ENCODE measurements at regions not wholly inside any gene's neighbourhood (a gene's known extent, or its start where the extent isn't known, plus 50 kb on each side); places are given as distances from the start of the nearest gene placed in this dataset.
"Not testable (repeated sequence)": the region's sequence is repeated elsewhere in the genome, so short reads cannot be mapped to it uniquely, and the experiment has no call there.

DNA sequence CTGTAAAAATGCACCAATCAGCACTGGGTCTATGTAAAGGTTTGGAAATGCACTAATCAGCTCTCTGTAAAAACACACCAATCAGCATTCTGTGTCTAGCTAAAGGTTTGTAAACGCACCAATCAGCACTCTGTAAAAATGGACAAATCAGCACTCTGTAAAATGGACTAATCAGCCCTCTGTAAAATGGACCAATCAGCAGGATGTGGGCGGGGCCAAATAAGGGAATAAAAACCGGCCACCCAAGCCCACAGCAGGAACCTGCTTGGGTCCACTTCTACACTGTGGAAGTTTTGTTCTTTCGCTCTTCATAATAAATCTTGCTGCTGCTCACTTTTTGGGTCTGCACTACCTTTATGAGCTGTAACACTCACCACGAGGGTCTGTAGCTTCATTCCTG is 101.0 kb downstream of the SMC2 start:
- not testable (repeated sequence) for DNase-seq (ENCODE audit: low read depth); H3K4me3 ChIP-seq (replicated peaks; ENCODE audit: low read depth, low read length)

- no peak overlapping the region for H3K4me3 ChIP-seq (replicated peaks; ENCODE audit: low read depth, low read length)
- TF ChIP-seq, protein P1, sequence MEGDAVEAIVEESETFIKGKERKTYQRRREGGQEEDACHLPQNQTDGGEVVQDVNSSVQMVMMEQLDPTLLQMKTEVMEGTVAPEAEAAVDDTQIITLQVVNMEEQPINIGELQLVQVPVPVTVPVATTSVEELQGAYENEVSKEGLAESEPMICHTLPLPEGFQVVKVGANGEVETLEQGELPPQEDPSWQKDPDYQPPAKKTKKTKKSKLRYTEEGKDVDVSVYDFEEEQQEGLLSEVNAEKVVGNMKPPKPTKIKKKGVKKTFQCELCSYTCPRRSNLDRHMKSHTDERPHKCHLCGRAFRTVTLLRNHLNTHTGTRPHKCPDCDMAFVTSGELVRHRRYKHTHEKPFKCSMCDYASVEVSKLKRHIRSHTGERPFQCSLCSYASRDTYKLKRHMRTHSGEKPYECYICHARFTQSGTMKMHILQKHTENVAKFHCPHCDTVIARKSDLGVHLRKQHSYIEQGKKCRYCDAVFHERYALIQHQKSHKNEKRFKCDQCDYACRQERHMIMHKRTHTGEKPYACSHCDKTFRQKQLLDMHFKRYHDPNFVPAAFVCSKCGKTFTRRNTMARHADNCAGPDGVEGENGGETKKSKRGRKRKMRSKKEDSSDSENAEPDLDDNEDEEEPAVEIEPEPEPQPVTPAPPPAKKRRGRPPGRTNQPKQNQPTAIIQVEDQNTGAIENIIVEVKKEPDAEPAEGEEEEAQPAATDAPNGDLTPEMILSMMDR (IDR thresholded peaks at IDR 0.05; ENCODE audit: low read length, missing control alignments) = no peak
- no peak for DNase-seq (ENCODE audit: low read depth)
These were observed 106.4 kb downstream of the SMC2 start for GRCh38 chr9:104200456-104200994.

GRCh38 chr9:104206766-104207165 is 112.7 kb downstream of the SMC2 start:
- TF ChIP-seq, protein P1 (IDR thresholded peaks at IDR 0.05; ENCODE audit: low read length, missing control alignments) = no peak
- no peak overlapping the region for H3K4me3 ChIP-seq (replicated peaks; ENCODE audit: low read depth, low read length)
- no peak for DNase-seq (ENCODE audit: low read depth)

GRCh38 chr9:104209387-104209786 is 115.3 kb downstream of the SMC2 start:
- DNase-seq (ENCODE audit: low read depth) = no peak
- TF ChIP-seq, protein P1 (IDR thresholded peaks at IDR 0.05; ENCODE audit: low read length, missing control alignments) = no peak
- no peak overlapping the region for H3K4me3 ChIP-seq (replicated peaks; ENCODE audit: low read depth, low read length)

DNA sequence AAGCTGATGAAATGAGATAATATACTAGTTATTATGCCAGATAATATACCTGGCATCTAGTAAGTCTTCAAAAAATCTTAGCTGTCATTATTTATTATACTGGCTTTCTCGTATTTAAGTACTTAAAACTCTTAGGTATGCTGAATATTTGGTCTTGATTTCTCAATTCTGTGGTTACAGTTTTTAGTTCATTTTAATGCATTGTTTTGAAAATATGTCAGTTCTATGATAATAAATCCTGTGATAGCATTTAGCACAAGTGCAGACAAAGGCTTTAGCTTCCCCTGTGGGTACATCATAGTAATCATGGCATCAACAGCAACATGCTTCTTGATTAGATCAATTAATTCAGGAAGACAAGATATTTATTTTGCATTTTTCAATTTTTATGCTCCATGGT is 133.0 kb downstream of the SMC2 start:
- DNase-seq (ENCODE audit: low read depth) = peak; percentile 54
- TF ChIP-seq, protein P1 (IDR thresholded peaks at IDR 0.05; ENCODE audit: low read length, missing control alignments) = no peak
- H3K4me3 ChIP-seq (replicated peaks; ENCODE audit: low read depth, low read length) = no peak overlapping the region

GRCh38 chr9:104232781-104233341 is 138.8 kb downstream of the SMC2 start:
- DNase-seq (ENCODE audit: low read depth) = peak; percentile 81
- TF ChIP-seq, protein P1 (IDR thresholded peaks at IDR 0.05; ENCODE audit: low read length, missing control alignments) = no peak

DNA sequence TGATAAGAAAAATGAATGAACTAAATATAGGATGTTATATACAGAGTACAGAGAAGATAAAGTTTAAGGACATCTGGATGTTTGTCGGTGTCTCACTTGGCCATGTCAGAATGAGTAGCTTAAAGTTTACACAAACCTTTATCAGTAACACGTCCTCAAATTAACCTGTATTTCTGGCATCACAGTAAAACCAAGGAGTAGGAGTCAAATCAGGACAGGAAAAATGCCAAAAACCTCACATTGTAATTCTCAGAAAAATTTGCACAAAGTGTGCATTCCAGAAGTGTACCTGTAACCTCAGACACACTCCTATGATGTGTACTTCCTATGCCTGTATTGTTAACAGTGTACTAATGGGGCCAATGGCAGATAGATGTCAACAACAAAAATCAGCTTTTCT is 139.3 kb downstream of the SMC2 start:
- no peak for DNase-seq (ENCODE audit: low read depth)
- TF ChIP-seq, protein P1 (IDR thresholded peaks at IDR 0.05; ENCODE audit: low read length, missing control alignments) = no peak
- H3K4me3 ChIP-seq (replicated peaks; ENCODE audit: low read depth, low read length) = no peak overlapping the region

More at GRCh38 chr9:104232781-104233341, 138.8 kb downstream of the SMC2 start:
- H3K4me3 ChIP-seq (replicated peaks; ENCODE audit: low read depth, low read length) = no peak overlapping the region

GRCh38 chr9:104234632-104235337 is 140.7 kb downstream of the SMC2 start:
- DNase-seq (ENCODE audit: low read depth); H3K4me3 ChIP-seq (replicated peaks; ENCODE audit: low read depth, low read length): not testable (repeated sequence)

GRCh38 chr9:104235347-104236120 is 141.4 kb downstream of the SMC2 start:
- not testable (repeated sequence) for H3K4me3 ChIP-seq (replicated peaks; ENCODE audit: low read depth, low read length); DNase-seq (ENCODE audit: low read depth)
